SU-DHL-6 (cell line): ENCODE measurements at regions not wholly inside any gene's neighbourhood (a gene's known extent, or its start where the extent isn't known, plus 50 kb on each side); places are given as distances from the start of the nearest gene placed in this dataset.
"Not testable (repeated sequence)": the region's sequence is repeated elsewhere in the genome, so short reads cannot be mapped to it uniquely, and the experiment has no call there.

Experiments
- EZH2phosphoT487 ChIP-seq: fragments of 200-600 bp; sonication (generic), shearing (Covaris generic); conservative IDR thresholded peaks from 2 replicates; pipeline ENCODE4 v1.6.1; 2018; ENCODE audit warnings: mild to moderate bottlenecking, antibody characterized with exemption, low read length, moderate library complexity, mixed read lengths
- TF ChIP-seq, protein P1 (sequence below): fragments of 200-600 bp; sonication (generic); IDR thresholded peaks from one replicate; pipeline ENCODE4 v1.5.1; 2017; ENCODE audit warnings: antibody characterized with exemption, mild to moderate bottlenecking, low read length, moderate library complexity; ENCODE audit not compliant: insufficient read depth, poor library complexity, severe bottlenecking

DNA sequence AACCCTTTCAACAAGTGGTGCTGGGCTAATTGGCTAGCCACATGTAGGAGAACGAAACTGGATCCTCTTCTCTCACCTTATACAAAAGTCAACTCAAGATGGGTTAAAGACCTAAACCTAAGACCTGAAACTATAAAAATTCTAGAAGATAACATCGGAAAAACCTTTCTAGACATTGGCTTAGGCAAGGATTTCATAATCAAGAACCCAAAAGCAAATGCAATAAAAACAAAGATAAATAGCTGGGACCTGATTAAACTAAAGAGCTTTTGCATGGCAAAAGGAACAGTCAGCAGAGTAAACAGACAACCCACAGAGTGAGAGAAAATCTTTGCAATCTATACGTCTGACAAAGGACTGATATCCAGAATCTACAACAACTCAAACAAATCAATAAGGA is 571.1 kb downstream of the BNC2 start:
- TF ChIP-seq, protein P1, sequence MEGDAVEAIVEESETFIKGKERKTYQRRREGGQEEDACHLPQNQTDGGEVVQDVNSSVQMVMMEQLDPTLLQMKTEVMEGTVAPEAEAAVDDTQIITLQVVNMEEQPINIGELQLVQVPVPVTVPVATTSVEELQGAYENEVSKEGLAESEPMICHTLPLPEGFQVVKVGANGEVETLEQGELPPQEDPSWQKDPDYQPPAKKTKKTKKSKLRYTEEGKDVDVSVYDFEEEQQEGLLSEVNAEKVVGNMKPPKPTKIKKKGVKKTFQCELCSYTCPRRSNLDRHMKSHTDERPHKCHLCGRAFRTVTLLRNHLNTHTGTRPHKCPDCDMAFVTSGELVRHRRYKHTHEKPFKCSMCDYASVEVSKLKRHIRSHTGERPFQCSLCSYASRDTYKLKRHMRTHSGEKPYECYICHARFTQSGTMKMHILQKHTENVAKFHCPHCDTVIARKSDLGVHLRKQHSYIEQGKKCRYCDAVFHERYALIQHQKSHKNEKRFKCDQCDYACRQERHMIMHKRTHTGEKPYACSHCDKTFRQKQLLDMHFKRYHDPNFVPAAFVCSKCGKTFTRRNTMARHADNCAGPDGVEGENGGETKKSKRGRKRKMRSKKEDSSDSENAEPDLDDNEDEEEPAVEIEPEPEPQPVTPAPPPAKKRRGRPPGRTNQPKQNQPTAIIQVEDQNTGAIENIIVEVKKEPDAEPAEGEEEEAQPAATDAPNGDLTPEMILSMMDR, result not testable (repeated sequence)
- not testable (repeated sequence) for TF ChIP-seq EZH2phosphoT487
